ENCODE measurements at regions not wholly inside any gene's neighbourhood (a gene's known extent, or its start where the extent isn't known, plus 50 kb on each side); places are given as distances from the start of the nearest gene placed in this dataset.
A peak's percentile ranks its signal among the peaks of the same experiment; 100 is the strongest.
"Not testable (repeated sequence)": the region's sequence is repeated elsewhere in the genome, so short reads cannot be mapped to it uniquely, and the experiment has no call there.

GRCh38 chr4:156290811-156291210 lies 337.1 kb upstream of the CTSO start:
- H3K27me3 ChIP-seq = no peaks in the 10 kb centered on the region
- H3K9me3 ChIP-seq = no peaks in the 10 kb centered on the region
- TF ChIP-seq CTCF (IDR thresholded peaks at IDR 0.05 in 4 of 5, conservative IDR thresholded peaks at IDR 0.05 in 1 of 5) (no peak), POLR2A (IDR thresholded peaks at IDR 0.05) (no peak)
- in situ Hi-C loops (cut with MboI; ENCODE audit: low sequenced_read_pairs in 4 of 4) = no loop called here
- no peaks in the 10 kb centered on the region for H3K4me1 ChIP-seq
- H3K27ac ChIP-seq = no peak overlapping the region
- DNase-seq = no peak
- H3K36me3 ChIP-seq = no peaks in the 10 kb centered on the region
- intact Hi-C loops (cut with DNase I; ENCODE audit: low total_unique reads) = no loop called here
- no peak overlapping the region for H3K4me3 ChIP-seq
- ATAC-seq = no peak

- H3K36me3 ChIP-seq; H3K9me3 ChIP-seq; in situ Hi-C loops (cut with MboI; ENCODE audit: low sequenced_read_pairs in 4 of 4); DNase-seq; H3K27me3 ChIP-seq; intact Hi-C loops (cut with DNase I; ENCODE audit: low total_unique reads); H3K4me1 ChIP-seq; H3K27ac ChIP-seq; H3K4me3 ChIP-seq; ATAC-seq: not testable (repeated sequence)
Measured at GRCh38 chr4:156290026-156290425, 336.4 kb upstream of the CTSO start.

- no peaks in the 10 kb centered on the region for H3K4me1 ChIP-seq
- H3K9me3 ChIP-seq = no peaks in the 10 kb centered on the region
- no peak overlapping the region for H3K4me3 ChIP-seq
- H3K27ac ChIP-seq = no peak overlapping the region
- DNase-seq (peak in 1 of 2 donors; percentile 2), ATAC-seq (peak in 1 of 2 donors; percentile 52)
- no peaks in the 10 kb centered on the region for H3K27me3 ChIP-seq
- in situ Hi-C loops (cut with MboI; ENCODE audit: low sequenced_read_pairs in 4 of 4) = no loop called here
- no peaks in the 10 kb centered on the region for H3K36me3 ChIP-seq
- TF ChIP-seq POLR2A (IDR thresholded peaks at IDR 0.05) (no peak), CTCF (IDR thresholded peaks at IDR 0.05 in 4 of 5, conservative IDR thresholded peaks at IDR 0.05 in 1 of 5) (no peak)
- intact Hi-C loops (cut with DNase I; ENCODE audit: low total_unique reads) = no loop called here
Measured at GRCh38 chr4:156280686-156281085, 327.0 kb upstream of the CTSO start.

- intact Hi-C loops (cut with DNase I; ENCODE audit: low total_unique reads) = no loop called here
- Histone ChIP-seq H3K9me3 (no peaks in the 10 kb centered on the region), H3K27ac (no peak overlapping the region), H3K36me3 (no peaks in the 10 kb centered on the region), H3K4me1 (no peaks in the 10 kb centered on the region), H3K27me3 (no peaks in the 10 kb centered on the region), H3K4me3 (no peak overlapping the region)
- DNase-seq (no peak), ATAC-seq (no peak)
- TF ChIP-seq POLR2A (IDR thresholded peaks at IDR 0.05) (no peak), CTCF (IDR thresholded peaks at IDR 0.05 in 4 of 5, conservative IDR thresholded peaks at IDR 0.05 in 1 of 5) (no peak)
- in situ Hi-C loops (cut with MboI; ENCODE audit: low sequenced_read_pairs in 4 of 4) = no loop called here
Measured at GRCh38 chr4:156265407-156265806, 311.7 kb upstream of the CTSO start.

- Histone ChIP-seq H3K4me1 (no peaks in the 10 kb centered on the region), H3K4me3 (no peak overlapping the region), H3K27ac (no peak overlapping the region), H3K27me3 (no peaks in the 10 kb centered on the region), H3K9me3 (no peaks in the 10 kb centered on the region), H3K36me3 (no peaks in the 10 kb centered on the region)
- intact Hi-C loops (cut with DNase I; ENCODE audit: low total_unique reads) = no loop called here
- in situ Hi-C loops (cut with MboI; ENCODE audit: low sequenced_read_pairs in 4 of 4) = no loop called here
- no peak for DNase-seq
- no peak for ATAC-seq
- no peak for TF ChIP-seq CTCF (IDR thresholded peaks at IDR 0.05 in 4 of 5, conservative IDR thresholded peaks at IDR 0.05 in 1 of 5)
- TF ChIP-seq POLR2A (IDR thresholded peaks at IDR 0.05) = no peak
Measured at GRCh38 chr4:156261230-156261629, 307.6 kb upstream of the CTSO start.

All from gastrocnemius medialis (tissue), 4 donors.